ENCODE measurements at regions not wholly inside any gene's neighbourhood (a gene's known extent, or its start where the extent isn't known, plus 50 kb on each side); places are given as distances from the start of the nearest gene placed in this dataset.

GRCh38 chr6:92806254-92806653, 613.1 kb downstream of the EPHA7 start:
- no peaks in the 10 kb centered on the region for H3K4me1 ChIP-seq (ENCODE audit: control insufficient read depth in 5 of 5, insufficient read depth in 5 of 5, low read length in 5 of 5)
- H3K4me3 ChIP-seq (ENCODE audit: low read depth in 1 of 5, low read length in 5 of 5) = no peak overlapping the region
- no peaks in the 10 kb centered on the region for H3K9me3 ChIP-seq (ENCODE audit: control insufficient read depth in 5 of 5, low read length in 5 of 5)
- no peaks in the 10 kb centered on the region for H3K36me3 ChIP-seq (ENCODE audit: control insufficient read depth in 5 of 5, insufficient read depth in 5 of 5, low read length in 5 of 5)
- no peak overlapping the region for H3K27ac ChIP-seq (ENCODE audit: low read depth, low read length)
- H3K27me3 ChIP-seq (ENCODE audit: control insufficient read depth in 5 of 5, insufficient read depth in 4 of 5, low read length in 5 of 5) = no peaks in the 10 kb centered on the region
- H3K9ac ChIP-seq (ENCODE audit: low read length in 5 of 5) = no peak overlapping the region

- Histone ChIP-seq H3K27ac (ENCODE audit: low read depth, low read length) (no peak overlapping the region), H3K9ac (ENCODE audit: low read length in 5 of 5) (no peak overlapping the region), H3K4me1 (ENCODE audit: control insufficient read depth in 5 of 5, insufficient read depth in 5 of 5, low read length in 5 of 5) (no peaks in the 10 kb centered on the region), H3K36me3 (ENCODE audit: control insufficient read depth in 5 of 5, insufficient read depth in 5 of 5, low read length in 5 of 5) (no peaks in the 10 kb centered on the region), H3K27me3 (ENCODE audit: control insufficient read depth in 5 of 5, insufficient read depth in 4 of 5, low read length in 5 of 5) (no peaks in the 10 kb centered on the region), H3K9me3 (ENCODE audit: control insufficient read depth in 5 of 5, low read length in 5 of 5) (no peaks in the 10 kb centered on the region), H3K4me3 (ENCODE audit: low read depth in 1 of 5, low read length in 5 of 5) (no peak overlapping the region)
These were observed 628.0 kb downstream of the EPHA7 start for GRCh38 chr6:92791403-92791802.

GRCh38 chr6:92790381-92790780, 629.0 kb downstream of the EPHA7 start:
- Histone ChIP-seq H3K4me1 (ENCODE audit: control insufficient read depth in 5 of 5, insufficient read depth in 5 of 5, low read length in 5 of 5) (no peaks in the 10 kb centered on the region), H3K4me3 (ENCODE audit: low read depth in 1 of 5, low read length in 5 of 5) (no peak overlapping the region), H3K9ac (ENCODE audit: low read length in 5 of 5) (no peak overlapping the region), H3K27ac (ENCODE audit: low read depth, low read length) (no peak overlapping the region), H3K27me3 (ENCODE audit: control insufficient read depth in 5 of 5, insufficient read depth in 4 of 5, low read length in 5 of 5) (no peaks in the 10 kb centered on the region), H3K9me3 (ENCODE audit: control insufficient read depth in 5 of 5, low read length in 5 of 5) (no peaks in the 10 kb centered on the region), H3K36me3 (ENCODE audit: control insufficient read depth in 5 of 5, insufficient read depth in 5 of 5, low read length in 5 of 5) (no peaks in the 10 kb centered on the region)

- no peak overlapping the region for H3K27ac ChIP-seq (ENCODE audit: low read depth, low read length)
These were observed 635.1 kb downstream of the EPHA7 start for GRCh38 chr6:92784235-92784634.

GRCh38 chr6:92779746-92780145, 639.6 kb downstream of the EPHA7 start:
- Histone ChIP-seq H3K4me1 (ENCODE audit: control insufficient read depth in 5 of 5, insufficient read depth in 5 of 5, low read length in 5 of 5) (no peaks in the 10 kb centered on the region), H3K9ac (ENCODE audit: low read length in 5 of 5) (no peak overlapping the region), H3K27me3 (ENCODE audit: control insufficient read depth in 5 of 5, insufficient read depth in 4 of 5, low read length in 5 of 5) (no peaks in the 10 kb centered on the region), H3K4me3 (ENCODE audit: low read depth in 1 of 5, low read length in 5 of 5) (no peak overlapping the region), H3K27ac (ENCODE audit: low read depth, low read length) (no peak overlapping the region), H3K36me3 (ENCODE audit: control insufficient read depth in 5 of 5, insufficient read depth in 5 of 5, low read length in 5 of 5) (no peaks in the 10 kb centered on the region), H3K9me3 (ENCODE audit: control insufficient read depth in 5 of 5, low read length in 5 of 5) (no peaks in the 10 kb centered on the region)

More at GRCh38 chr6:92784235-92784634, 635.1 kb downstream of the EPHA7 start:
- H3K9me3 ChIP-seq (ENCODE audit: control insufficient read depth in 5 of 5, low read length in 5 of 5) = no peaks in the 10 kb centered on the region
- no peaks in the 10 kb centered on the region for H3K27me3 ChIP-seq (ENCODE audit: control insufficient read depth in 5 of 5, insufficient read depth in 4 of 5, low read length in 5 of 5)
- no peak overlapping the region for H3K4me3 ChIP-seq (ENCODE audit: low read depth in 1 of 5, low read length in 5 of 5)
- H3K36me3 ChIP-seq (ENCODE audit: control insufficient read depth in 5 of 5, insufficient read depth in 5 of 5, low read length in 5 of 5) = no peaks in the 10 kb centered on the region
- no peak overlapping the region for H3K9ac ChIP-seq (ENCODE audit: low read length in 5 of 5)
- no peaks in the 10 kb centered on the region for H3K4me1 ChIP-seq (ENCODE audit: control insufficient read depth in 5 of 5, insufficient read depth in 5 of 5, low read length in 5 of 5)

GRCh38 chr6:92777146-92777740, 642.1 kb downstream of the EPHA7 start:
- H3K9me3 ChIP-seq (ENCODE audit: control insufficient read depth in 5 of 5, low read length in 5 of 5) = no peaks in the 10 kb centered on the region
- H3K9ac ChIP-seq (ENCODE audit: low read length in 5 of 5) = no peak overlapping the region
- H3K4me3 ChIP-seq (ENCODE audit: low read depth in 1 of 5, low read length in 5 of 5) = no peak overlapping the region
- no peaks in the 10 kb centered on the region for H3K27me3 ChIP-seq (ENCODE audit: control insufficient read depth in 5 of 5, insufficient read depth in 4 of 5, low read length in 5 of 5)
- no peak overlapping the region for H3K27ac ChIP-seq (ENCODE audit: low read depth, low read length)
- no peaks in the 10 kb centered on the region for H3K4me1 ChIP-seq (ENCODE audit: control insufficient read depth in 5 of 5, insufficient read depth in 5 of 5, low read length in 5 of 5)
- no peaks in the 10 kb centered on the region for H3K36me3 ChIP-seq (ENCODE audit: control insufficient read depth in 5 of 5, insufficient read depth in 5 of 5, low read length in 5 of 5)

GRCh38 chr6:92770540-92770939, 648.8 kb downstream of the EPHA7 start:
- H3K27me3 ChIP-seq (ENCODE audit: control insufficient read depth in 5 of 5, insufficient read depth in 4 of 5, low read length in 5 of 5) = no peaks in the 10 kb centered on the region
- H3K36me3 ChIP-seq (ENCODE audit: control insufficient read depth in 5 of 5, insufficient read depth in 5 of 5, low read length in 5 of 5) = no peaks in the 10 kb centered on the region
- no peaks in the 10 kb centered on the region for H3K4me1 ChIP-seq (ENCODE audit: control insufficient read depth in 5 of 5, insufficient read depth in 5 of 5, low read length in 5 of 5)
- H3K27ac ChIP-seq (ENCODE audit: low read depth, low read length) = no peak overlapping the region
- H3K4me3 ChIP-seq (ENCODE audit: low read depth in 1 of 5, low read length in 5 of 5) = no peak overlapping the region
- no peak overlapping the region for H3K9ac ChIP-seq (ENCODE audit: low read length in 5 of 5)
- no peaks in the 10 kb centered on the region for H3K9me3 ChIP-seq (ENCODE audit: control insufficient read depth in 5 of 5, low read length in 5 of 5)

GRCh38 chr6:92767101-92767500, 652.3 kb downstream of the EPHA7 start:
- no peaks in the 10 kb centered on the region for H3K27me3 ChIP-seq (ENCODE audit: control insufficient read depth in 5 of 5, insufficient read depth in 4 of 5, low read length in 5 of 5)
- H3K4me1 ChIP-seq (ENCODE audit: control insufficient read depth in 5 of 5, insufficient read depth in 5 of 5, low read length in 5 of 5) = no peaks in the 10 kb centered on the region
- H3K27ac ChIP-seq (ENCODE audit: low read depth, low read length) = no peak overlapping the region
- H3K9me3 ChIP-seq (ENCODE audit: control insufficient read depth in 5 of 5, low read length in 5 of 5) = no peaks in the 10 kb centered on the region
- H3K4me3 ChIP-seq (ENCODE audit: low read depth in 1 of 5, low read length in 5 of 5) = no peak overlapping the region
- H3K36me3 ChIP-seq (ENCODE audit: control insufficient read depth in 5 of 5, insufficient read depth in 5 of 5, low read length in 5 of 5) = no peaks in the 10 kb centered on the region
- H3K9ac ChIP-seq (ENCODE audit: low read length in 5 of 5) = no peak overlapping the region

GRCh38 chr6:92763680-92764079, 655.7 kb downstream of the EPHA7 start:
- Histone ChIP-seq H3K4me3 (ENCODE audit: low read depth in 1 of 5, low read length in 5 of 5) (no peak overlapping the region), H3K36me3 (ENCODE audit: control insufficient read depth in 5 of 5, insufficient read depth in 5 of 5, low read length in 5 of 5) (no peaks in the 10 kb centered on the region), H3K27ac (ENCODE audit: low read depth, low read length) (no peak overlapping the region), H3K9me3 (ENCODE audit: control insufficient read depth in 5 of 5, low read length in 5 of 5) (no peaks in the 10 kb centered on the region), H3K27me3 (ENCODE audit: control insufficient read depth in 5 of 5, insufficient read depth in 4 of 5, low read length in 5 of 5) (no peaks in the 10 kb centered on the region), H3K4me1 (ENCODE audit: control insufficient read depth in 5 of 5, insufficient read depth in 5 of 5, low read length in 5 of 5) (no peaks in the 10 kb centered on the region), H3K9ac (ENCODE audit: low read length in 5 of 5) (no peak overlapping the region)

- no peaks in the 10 kb centered on the region for H3K9me3 ChIP-seq (ENCODE audit: control insufficient read depth in 5 of 5, low read length in 5 of 5)
- no peaks in the 10 kb centered on the region for H3K4me1 ChIP-seq (ENCODE audit: control insufficient read depth in 5 of 5, insufficient read depth in 5 of 5, low read length in 5 of 5)
- H3K36me3 ChIP-seq (ENCODE audit: control insufficient read depth in 5 of 5, insufficient read depth in 5 of 5, low read length in 5 of 5) = no peaks in the 10 kb centered on the region
- H3K27me3 ChIP-seq (ENCODE audit: control insufficient read depth in 5 of 5, insufficient read depth in 4 of 5, low read length in 5 of 5) = no peaks in the 10 kb centered on the region
- no peak overlapping the region for H3K27ac ChIP-seq (ENCODE audit: low read depth, low read length)
- H3K9ac ChIP-seq (ENCODE audit: low read length in 5 of 5) = no peak overlapping the region
- no peak overlapping the region for H3K4me3 ChIP-seq (ENCODE audit: low read depth in 1 of 5, low read length in 5 of 5)
These were observed 656.1 kb downstream of the EPHA7 start for GRCh38 chr6:92763274-92763584.

Data from subcutaneous abdominal adipose tissue (tissue), 5 donors.